Testis (tissue), 2 donors: ENCODE measurements at regions not wholly inside any gene's neighbourhood (a gene's known extent, or its start where the extent isn't known, plus 50 kb on each side); places are given as distances from the start of the nearest gene placed in this dataset.

Experiments
- CTCF ChIP-seq, 3 experiments: fragments of 450-650 bp in 2 of 3; fragments of 200-600 bp in 1 of 3; sonication (generic) in 1 of 3; IDR thresholded peaks; one replicate each; pipeline ENCODE4 v1.5.1; 2016 to 2019; ENCODE audit warnings: antibody characterized with exemption in 3 of 3, mild to moderate bottlenecking in 2 of 3, moderate library complexity in 1 of 3
- POLR2A ChIP-seq: fragments of 450-650 bp; IDR thresholded peaks from one replicate; pipeline ENCODE4 v1.6.1; 2017; ENCODE audit warnings: antibody characterized with exemption, mild to moderate bottlenecking, moderate library complexity

- no peak for TF ChIP-seq CTCF (IDR thresholded peaks at IDR 0.05)
- TF ChIP-seq POLR2A: no peak
These were observed 124.8 kb upstream of the CTNNA2 start for GRCh38 chr2:79388024-79388423.
